HL-60 (cell line): ENCODE measurements at regions not wholly inside any gene's neighbourhood (a gene's known extent, or its start where the extent isn't known, plus 50 kb on each side); places are given as distances from the start of the nearest gene placed in this dataset.

Source experiments
- CTCF ChIP-seq: IDR thresholded peaks from one replicate; pipeline ENCODE4 v1.5.1; 2011; ENCODE audit warnings: low read length, control low read depth, inconsistent platforms; ENCODE audit not compliant: insufficient read depth
- REST ChIP-seq: IDR thresholded peaks from 2 replicates; pipeline ENCODE4 v1.6.1; 2012; ENCODE audit warnings: low read depth; ENCODE audit not compliant: insufficient replicate concordance

- TF ChIP-seq CTCF (no peak), REST (no peak)
These were observed 71.0 kb upstream of the GPBP1 start for GRCh38 chr5:57102905-57103255.
